MG63 (cell line): ENCODE measurements at regions not wholly inside any gene's neighbourhood (a gene's known extent, or its start where the extent isn't known, plus 50 kb on each side); places are given as distances from the start of the nearest gene placed in this dataset.

Experiments
- DNase-seq: peaks from one replicate; pipeline ENCODE4 v3.0.0-alpha.2; 2020
- H3K27me3 ChIP-seq: fragments of 250-450 bp; sonication (Bioruptor Pico); 2 replicates; pipeline ENCODE4 v1.5.1; 2020; ENCODE audit warnings: mild to moderate bottlenecking, moderate library complexity
- H3K36me3 ChIP-seq: fragments of 250-450 bp; sonication (Bioruptor Pico); 2 replicates; pipeline ENCODE4 v1.5.1; 2020; ENCODE audit warnings: mild to moderate bottlenecking, moderate library complexity
- H3K4me3 ChIP-seq: fragments of 250-450 bp; sonication (Bioruptor Pico); 2 replicates; pipeline ENCODE4 v1.5.1; 2020; ENCODE audit warnings: mild to moderate bottlenecking, moderate library complexity
- H3K9me3 ChIP-seq: fragments of 250-450 bp; sonication (Bioruptor Pico); 2 replicates; pipeline ENCODE4 v1.5.1; 2020; ENCODE audit warnings: mild to moderate bottlenecking, moderate library complexity

- no peak for DNase-seq
- Histone ChIP-seq H3K9me3 (no peaks in the 10 kb centered on the region), H3K4me3 (no peak overlapping the region), H3K36me3 (no peaks in the 10 kb centered on the region), H3K27me3 (no peaks in the 10 kb centered on the region)
Observed at GRCh38 chr4:57504139-57504538, 394.0 kb upstream of the IGFBP7 start.

- Histone ChIP-seq H3K36me3 (no peaks in the 10 kb centered on the region), H3K27me3 (no peaks in the 10 kb centered on the region), H3K4me3 (no peak overlapping the region), H3K9me3 (no peaks in the 10 kb centered on the region)
- DNase-seq = peak; percentile 35
Observed at GRCh38 chr4:57501720-57502119, 391.5 kb upstream of the IGFBP7 start.

- H3K9me3 ChIP-seq = no peaks in the 10 kb centered on the region
- no peaks in the 10 kb centered on the region for H3K27me3 ChIP-seq
- H3K4me3 ChIP-seq = no peak overlapping the region
- peak; percentile 8 for DNase-seq
- no peaks in the 10 kb centered on the region for H3K36me3 ChIP-seq
Observed at GRCh38 chr4:57499786-57500185, 389.6 kb upstream of the IGFBP7 start.

- Histone ChIP-seq H3K4me3 (no peak overlapping the region), H3K9me3 (no peaks in the 10 kb centered on the region), H3K36me3 (no peaks in the 10 kb centered on the region), H3K27me3 (no peaks in the 10 kb centered on the region)
- DNase-seq = no peak
Observed at GRCh38 chr4:57498251-57498650, 388.1 kb upstream of the IGFBP7 start.

- Histone ChIP-seq H3K27me3 (no peaks in the 10 kb centered on the region), H3K4me3 (no peak overlapping the region), H3K9me3 (no peaks in the 10 kb centered on the region), H3K36me3 (no peaks in the 10 kb centered on the region)
- no peak for DNase-seq
Observed at GRCh38 chr4:57496697-57497471, 386.7 kb upstream of the IGFBP7 start.

- Histone ChIP-seq H3K4me3 (no peak overlapping the region), H3K9me3 (no peaks in the 10 kb centered on the region), H3K36me3 (no peaks in the 10 kb centered on the region), H3K27me3 (no peaks in the 10 kb centered on the region)
- no peak for DNase-seq
Observed at GRCh38 chr4:57494821-57495220, 384.6 kb upstream of the IGFBP7 start.

GRCh38 chr4:57492251-57492878 is 382.2 kb upstream of the IGFBP7 start:
- H3K36me3 ChIP-seq = no peaks in the 10 kb centered on the region
- no peak for DNase-seq
- H3K27me3 ChIP-seq = no peaks in the 10 kb centered on the region
- H3K4me3 ChIP-seq = no peak overlapping the region
- H3K9me3 ChIP-seq = no peaks in the 10 kb centered on the region

- DNase-seq = no peak
- Histone ChIP-seq H3K4me3 (no peak overlapping the region), H3K9me3 (no peaks in the 10 kb centered on the region), H3K36me3 (no peaks in the 10 kb centered on the region), H3K27me3 (no peaks in the 10 kb centered on the region)
Observed at GRCh38 chr4:57491388-57491787, 381.2 kb upstream of the IGFBP7 start.

- Histone ChIP-seq H3K36me3 (no peaks in the 10 kb centered on the region), H3K27me3 (no peaks in the 10 kb centered on the region), H3K4me3 (no peak overlapping the region), H3K9me3 (no peaks in the 10 kb centered on the region)
- DNase-seq = peak; percentile 16
Observed at GRCh38 chr4:57490520-57491255, 380.5 kb upstream of the IGFBP7 start.

GRCh38 chr4:57488366-57489162 is 378.4 kb upstream of the IGFBP7 start:
- Histone ChIP-seq H3K4me3 (no peak overlapping the region), H3K27me3 (no peaks in the 10 kb centered on the region), H3K36me3 (no peaks in the 10 kb centered on the region), H3K9me3 (no peaks in the 10 kb centered on the region)
- DNase-seq = no peak

- Histone ChIP-seq H3K27me3 (no peaks in the 10 kb centered on the region), H3K9me3 (no peaks in the 10 kb centered on the region), H3K36me3 (no peaks in the 10 kb centered on the region), H3K4me3 (no peak overlapping the region)
- DNase-seq = no peak
Observed at GRCh38 chr4:57475424-57475823, 365.2 kb upstream of the IGFBP7 start.

GRCh38 chr4:57465321-57466056 is 355.3 kb upstream of the IGFBP7 start:
- DNase-seq = no peak
- H3K27me3 ChIP-seq = no peaks in the 10 kb centered on the region
- no peaks in the 10 kb centered on the region for H3K9me3 ChIP-seq

GRCh38 chr4:57462843-57463242 is 352.7 kb upstream of the IGFBP7 start:
- no peak for DNase-seq

More at GRCh38 chr4:57465321-57466056, 355.3 kb upstream of the IGFBP7 start:
- no peak overlapping the region for H3K4me3 ChIP-seq
- H3K36me3 ChIP-seq = no peaks in the 10 kb centered on the region

GRCh38 chr4:57460967-57461366 is 350.8 kb upstream of the IGFBP7 start:
- Histone ChIP-seq H3K27me3 (no peaks in the 10 kb centered on the region), H3K36me3 (no peaks in the 10 kb centered on the region), H3K9me3 (no peaks in the 10 kb centered on the region), H3K4me3 (no peak overlapping the region)
- no peak for DNase-seq

More at GRCh38 chr4:57462843-57463242, 352.7 kb upstream of the IGFBP7 start:
- Histone ChIP-seq H3K9me3 (no peaks in the 10 kb centered on the region), H3K27me3 (no peaks in the 10 kb centered on the region), H3K36me3 (no peaks in the 10 kb centered on the region), H3K4me3 (no peak overlapping the region)

- H3K27me3 ChIP-seq = no peaks in the 10 kb centered on the region
- no peaks in the 10 kb centered on the region for H3K36me3 ChIP-seq
- no peak overlapping the region for H3K4me3 ChIP-seq
- no peak for DNase-seq
- no peaks in the 10 kb centered on the region for H3K9me3 ChIP-seq
Observed at GRCh38 chr4:57448901-57449300, 338.7 kb upstream of the IGFBP7 start.

GRCh38 chr4:57448452-57448851 is 338.3 kb upstream of the IGFBP7 start:
- H3K9me3 ChIP-seq = no peaks in the 10 kb centered on the region
- no peak overlapping the region for H3K4me3 ChIP-seq
- H3K36me3 ChIP-seq = no peaks in the 10 kb centered on the region
- no peak for DNase-seq
- no peaks in the 10 kb centered on the region for H3K27me3 ChIP-seq
